IMR-90 (cell line): ENCODE measurements at regions not wholly inside any gene's neighbourhood (a gene's known extent, or its start where the extent isn't known, plus 50 kb on each side); places are given as distances from the start of the nearest gene placed in this dataset.

Experiments used
- BHLHE40 ChIP-seq: fragments of 150-350 bp; IDR thresholded peaks from 2 replicates; pipeline ENCODE4 v1.6.1; 2016; ENCODE audit warnings: mild to moderate bottlenecking, low read depth, low read length
- CEBPB ChIP-seq: IDR thresholded peaks from 2 replicates; pipeline ENCODE4 v1.6.1; 2012; ENCODE audit warnings: low read depth, low read length, improper control_type of control experiment
- CTCF ChIP-seq: conservative IDR thresholded peaks from 2 replicates; pipeline ENCODE4 v1.5.1; 2012; ENCODE audit warnings: mild to moderate bottlenecking, low read depth, low read length, improper control_type of control experiment
- FOS ChIP-seq: fragments of 150-350 bp; IDR thresholded peaks from 2 replicates; pipeline ENCODE4 v1.6.1; 2016; ENCODE audit warnings: low read depth, low read length
- MAFK ChIP-seq: IDR thresholded peaks from 2 replicates; pipeline ENCODE4 v1.6.1; 2012; ENCODE audit warnings: low read depth, low read length, improper control_type of control experiment
- MXI1 ChIP-seq: IDR thresholded peaks from 2 replicates; pipeline ENCODE4 v1.6.1; 2012; ENCODE audit warnings: low read depth, mild to moderate bottlenecking, low read length, moderate library complexity, borderline replicate concordance
- NFE2L2 ChIP-seq: fragments of 150-350 bp; IDR thresholded peaks from 2 replicates; pipeline ENCODE4 v1.6.1; 2016; ENCODE audit warnings: low read depth, mild to moderate bottlenecking, low read length
- POLR2A ChIP-seq: IDR thresholded peaks from 2 replicates; pipeline ENCODE4 v1.6.1; 2012; ENCODE audit warnings: mild to moderate bottlenecking, low read depth, low read length
- RAD21 ChIP-seq: IDR thresholded peaks from 2 replicates; pipeline ENCODE4 v1.6.1; 2012; ENCODE audit warnings: low read length, improper control_type of control experiment
- RCOR1 ChIP-seq: IDR thresholded peaks from 2 replicates; pipeline ENCODE4 v1.6.1; 2012; ENCODE audit warnings: mild to moderate bottlenecking, low read length, improper control_type of control experiment; ENCODE audit not compliant: insufficient replicate concordance
- RFX5 ChIP-seq: IDR thresholded peaks from 2 replicates; pipeline ENCODE4 v1.8.0; 2012; ENCODE audit warnings: low read depth, mild to moderate bottlenecking, low read length, moderate library complexity
- SMC3 ChIP-seq: fragments of 150-350 bp; IDR thresholded peaks from 2 replicates; pipeline ENCODE4 v1.6.1; 2016; ENCODE audit warnings: low read depth, mild to moderate bottlenecking, antibody characterized with exemption, low read length, moderate library complexity
- USF2 ChIP-seq: fragments of 150-350 bp; IDR thresholded peaks from 2 replicates; pipeline ENCODE4 v1.6.1; 2017; ENCODE audit warnings: mild to moderate bottlenecking, antibody characterized with exemption, low read length, low read depth

- TF ChIP-seq CTCF, result no peak
- TF ChIP-seq FOS, result no peak
- no peak for TF ChIP-seq CEBPB
- no peak for TF ChIP-seq RAD21
- TF ChIP-seq POLR2A, result no peak
- TF ChIP-seq BHLHE40, result no peak
- no peak for TF ChIP-seq USF2
- no peak for TF ChIP-seq MAFK
- TF ChIP-seq SMC3, result no peak
- TF ChIP-seq NFE2L2, result no peak
- TF ChIP-seq RCOR1, result no peak
- TF ChIP-seq RFX5, result no peak
- TF ChIP-seq MXI1, result no peak
These were observed 306.9 kb upstream of the ADAMTS16 start for GRCh38 chr5:4833104-4833738.
